ENCODE measurements at regions not wholly inside any gene's neighbourhood (a gene's known extent, or its start where the extent isn't known, plus 50 kb on each side); places are given as distances from the start of the nearest gene placed in this dataset.
"Not testable (repeated sequence)": the region's sequence is repeated elsewhere in the genome, so short reads cannot be mapped to it uniquely, and the experiment has no call there.

- CTCF ChIA-PET, result no interaction called here
- no peak overlapping the region for H3K27ac Mint-ChIP-seq
- Histone ChIP-seq H3K4me3 (ENCODE audit: low read length) (no peak overlapping the region), H3K36me3 (ENCODE audit: insufficient read depth, low read length) (no peaks in the 10 kb centered on the region), H3K9me3 (ENCODE audit: low read length) (no peaks in the 10 kb centered on the region), H3K27me3 (ENCODE audit: insufficient read depth, low read length, poor library complexity, severe bottlenecking) (no peaks in the 10 kb centered on the region), H3K4me1 (ENCODE audit: insufficient read depth, low read length) (no peaks in the 10 kb centered on the region), H3K27ac (ENCODE audit: low read depth, low read length) (no peak overlapping the region)
- no peaks in the 10 kb centered on the region for H3K4me1 Mint-ChIP-seq
- peaks cover 0 to 7% of the 10 kb centered on the region in 2 donors for H3K27me3 Mint-ChIP-seq
- H3K36me3 Mint-ChIP-seq, result peaks cover 0 to 4% (median 3%) of the 10 kb centered on the region in 3 donors
- POLR2A ChIA-PET, result no interaction called here
- no peak overlapping the region for H3K4me3 Mint-ChIP-seq
- no peaks in the 10 kb centered on the region for H3K9me3 Mint-ChIP-seq
- DNase-seq, result no peak
Observed at GRCh38 chr1:245058882-245059281, 95.9 kb upstream of the KIF26B start.

GRCh38 chr1:245058436-245058835, 96.3 kb upstream of the KIF26B start:
- DNase-seq, result no peak
- Histone ChIP-seq H3K27ac (ENCODE audit: low read depth, low read length) (no peak overlapping the region), H3K27me3 (ENCODE audit: insufficient read depth, low read length, poor library complexity, severe bottlenecking) (no peaks in the 10 kb centered on the region), H3K9me3 (ENCODE audit: low read length) (no peaks in the 10 kb centered on the region), H3K36me3 (ENCODE audit: insufficient read depth, low read length) (no peaks in the 10 kb centered on the region), H3K4me3 (ENCODE audit: low read length) (no peak overlapping the region), H3K4me1 (ENCODE audit: insufficient read depth, low read length) (no peaks in the 10 kb centered on the region)
- no peak overlapping the region for H3K4me3 Mint-ChIP-seq
- H3K27ac Mint-ChIP-seq, result no peak overlapping the region
- peaks cover 0 to 4% (median 3%) of the 10 kb centered on the region in 3 donors for H3K36me3 Mint-ChIP-seq
- POLR2A ChIA-PET, result no interaction called here
- no peaks in the 10 kb centered on the region for H3K4me1 Mint-ChIP-seq
- CTCF ChIA-PET, result no interaction called here
- peaks cover 0 to 7% of the 10 kb centered on the region in 2 donors for H3K27me3 Mint-ChIP-seq
- no peaks in the 10 kb centered on the region for H3K9me3 Mint-ChIP-seq

GRCh38 chr1:245056913-245057312, 97.9 kb upstream of the KIF26B start:
- H3K9me3 ChIP-seq (ENCODE audit: low read length), result no peaks in the 10 kb centered on the region
- peaks cover 0 to 4% (median 3%) of the 10 kb centered on the region in 3 donors for H3K36me3 Mint-ChIP-seq
- no peak overlapping the region for H3K27ac Mint-ChIP-seq
- H3K4me3 ChIP-seq (ENCODE audit: low read length), result no peak overlapping the region
- H3K36me3 ChIP-seq (ENCODE audit: insufficient read depth, low read length), result no peaks in the 10 kb centered on the region
- peaks cover under 1 to 9% of the 10 kb centered on the region in 2 donors for H3K27me3 Mint-ChIP-seq
- H3K4me1 Mint-ChIP-seq, result peaks cover 1 to 2% (median 2%) of the 10 kb centered on the region in 3 donors
- H3K27ac ChIP-seq (ENCODE audit: low read depth, low read length), result no peak overlapping the region
- no peak for DNase-seq
- H3K4me1 ChIP-seq (ENCODE audit: insufficient read depth, low read length), result no peaks in the 10 kb centered on the region
- no peaks in the 10 kb centered on the region for H3K9me3 Mint-ChIP-seq
- ChIA-PET CTCF (interaction anchor here (1.3 to 1.4 kb wide), 2 partner anchors 14 to 255 kb away, joined by 3 to 5 read pairs; no protein-coding TSS in a partner anchor), POLR2A (no interaction called here)
- H3K4me3 Mint-ChIP-seq, result no peak overlapping the region
- no peaks in the 10 kb centered on the region for H3K27me3 ChIP-seq (ENCODE audit: insufficient read depth, low read length, poor library complexity, severe bottlenecking)

- DNase-seq; H3K27ac Mint-ChIP-seq; H3K4me1 Mint-ChIP-seq; H3K36me3 ChIP-seq (ENCODE audit: insufficient read depth, low read length); POLR2A ChIA-PET; H3K36me3 Mint-ChIP-seq; H3K9me3 Mint-ChIP-seq; H3K27me3 ChIP-seq (ENCODE audit: insufficient read depth, low read length, poor library complexity, severe bottlenecking); H3K4me3 ChIP-seq (ENCODE audit: low read length); H3K4me3 Mint-ChIP-seq; H3K9me3 ChIP-seq (ENCODE audit: low read length); H3K4me1 ChIP-seq (ENCODE audit: insufficient read depth, low read length); H3K27ac ChIP-seq (ENCODE audit: low read depth, low read length): not testable (repeated sequence)
- peaks cover 3 to 16% of the 10 kb centered on the region in 2 donors for H3K27me3 Mint-ChIP-seq
- CTCF ChIA-PET, result interaction anchor here (1.2 to 1.4 kb wide), 4 partner anchors 14 to 257 kb away, joined by 3 to 5 read pairs (median 4); no protein-coding TSS in a partner anchor
Observed at GRCh38 chr1:245056296-245056695, 98.5 kb upstream of the KIF26B start.

- Histone ChIP-seq H3K4me1 (ENCODE audit: insufficient read depth, low read length) (no peaks in the 10 kb centered on the region), H3K9me3 (ENCODE audit: low read length) (no peaks in the 10 kb centered on the region), H3K4me3 (ENCODE audit: low read length) (no peak overlapping the region), H3K36me3 (ENCODE audit: insufficient read depth, low read length) (no peaks in the 10 kb centered on the region), H3K27ac (ENCODE audit: low read depth, low read length) (no peak overlapping the region), H3K27me3 (ENCODE audit: insufficient read depth, low read length, poor library complexity, severe bottlenecking) (no peaks in the 10 kb centered on the region)
- peaks cover 0 to 4% (median 3%) of the 10 kb centered on the region in 3 donors for H3K36me3 Mint-ChIP-seq
- peaks cover 6 to 18% of the 10 kb centered on the region in 2 donors for H3K27me3 Mint-ChIP-seq
- ChIA-PET POLR2A (no interaction called here), CTCF (interaction anchor here (1.2 kb wide), 2 partner anchors 13 to 257 kb away, joined by 3 to 5 read pairs; no protein-coding TSS in a partner anchor)
- H3K27ac Mint-ChIP-seq, result no peak overlapping the region
- H3K9me3 Mint-ChIP-seq, result no peaks in the 10 kb centered on the region
- H3K4me1 Mint-ChIP-seq, result peaks cover 9 to 11% (median 11%) of the 10 kb centered on the region in 3 donors
- H3K4me3 Mint-ChIP-seq, result no peak overlapping the region
- no peak for DNase-seq
Observed at GRCh38 chr1:245055752-245056151, 99.0 kb upstream of the KIF26B start.

- Histone ChIP-seq H3K4me1 (ENCODE audit: insufficient read depth, low read length) (no peaks in the 10 kb centered on the region), H3K4me3 (ENCODE audit: low read length) (no peak overlapping the region), H3K9me3 (ENCODE audit: low read length) (no peaks in the 10 kb centered on the region), H3K36me3 (ENCODE audit: insufficient read depth, low read length) (no peaks in the 10 kb centered on the region), H3K27me3 (ENCODE audit: insufficient read depth, low read length, poor library complexity, severe bottlenecking) (no peaks in the 10 kb centered on the region), H3K27ac (ENCODE audit: low read depth, low read length) (no peak overlapping the region)
- ChIA-PET POLR2A (no interaction called here), CTCF (no interaction called here)
- H3K9me3 Mint-ChIP-seq, result no peaks in the 10 kb centered on the region
- peaks cover 0 to 4% (median 3%) of the 10 kb centered on the region in 3 donors for H3K36me3 Mint-ChIP-seq
- peaks cover 6 to 18% of the 10 kb centered on the region in 2 donors for H3K27me3 Mint-ChIP-seq
- H3K4me1 Mint-ChIP-seq, result peaks cover 9 to 11% (median 11%) of the 10 kb centered on the region in 3 donors
- H3K27ac Mint-ChIP-seq, result peak overlapping the region in 1 of 8 donors; percentile 13
- no peak overlapping the region for H3K4me3 Mint-ChIP-seq
- DNase-seq, result no peak
Observed at GRCh38 chr1:245054507-245055270, 100.1 kb upstream of the KIF26B start.

GRCh38 chr1:245054105-245054504, 100.7 kb upstream of the KIF26B start:
- no peak overlapping the region for H3K4me3 ChIP-seq (ENCODE audit: low read length)
- H3K27ac Mint-ChIP-seq, result peak overlapping the region in 1 of 8 donors; percentile 13
- DNase-seq, result no peak
- no peaks in the 10 kb centered on the region for H3K27me3 ChIP-seq (ENCODE audit: insufficient read depth, low read length, poor library complexity, severe bottlenecking)
- no peaks in the 10 kb centered on the region for H3K9me3 ChIP-seq (ENCODE audit: low read length)
- POLR2A ChIA-PET, result no interaction called here
- no peaks in the 10 kb centered on the region for H3K9me3 Mint-ChIP-seq
- peaks cover 0 to 4% (median 3%) of the 10 kb centered on the region in 3 donors for H3K36me3 Mint-ChIP-seq
- CTCF ChIA-PET, result no interaction called here
- no peak overlapping the region for H3K4me3 Mint-ChIP-seq
- no peaks in the 10 kb centered on the region for H3K36me3 ChIP-seq (ENCODE audit: insufficient read depth, low read length)
- H3K4me1 Mint-ChIP-seq, result peaks cover 9 to 11% (median 11%) of the 10 kb centered on the region in 3 donors
- peaks cover 6 to 18% of the 10 kb centered on the region in 2 donors for H3K27me3 Mint-ChIP-seq
- no peaks in the 10 kb centered on the region for H3K4me1 ChIP-seq (ENCODE audit: insufficient read depth, low read length)
- no peak overlapping the region for H3K27ac ChIP-seq (ENCODE audit: low read depth, low read length)

- Mint-ChIP-seq H3K36me3 (peaks cover 0 to 4% (median 3%) of the 10 kb centered on the region in 3 donors), H3K9me3 (no peaks in the 10 kb centered on the region), H3K4me1 (peaks cover 9 to 11% (median 11%) of the 10 kb centered on the region in 3 donors), H3K27ac (peak overlapping the region in 1 of 8 donors; percentile 23), H3K27me3 (peaks cover 7 to 18% of the 10 kb centered on the region in 2 donors), H3K4me3 (peak overlapping the region in 1 of 7 donors; percentile 57)
- ChIA-PET POLR2A (no interaction called here), CTCF (interaction anchor here (1.2 to 3.1 kb wide), 2 partner anchors 10 to 254 kb away, joined by 3 to 11 read pairs; no protein-coding TSS in a partner anchor)
- Histone ChIP-seq H3K36me3 (ENCODE audit: insufficient read depth, low read length) (no peaks in the 10 kb centered on the region), H3K27me3 (ENCODE audit: insufficient read depth, low read length, poor library complexity, severe bottlenecking) (no peaks in the 10 kb centered on the region), H3K27ac (ENCODE audit: low read depth, low read length) (no peak overlapping the region), H3K9me3 (ENCODE audit: low read length) (no peaks in the 10 kb centered on the region), H3K4me3 (ENCODE audit: low read length) (no peak overlapping the region), H3K4me1 (ENCODE audit: insufficient read depth, low read length) (no peaks in the 10 kb centered on the region)
- DNase-seq, result no peak
Observed at GRCh38 chr1:245052258-245052657, 102.5 kb upstream of the KIF26B start.
